ENCODE measurements at regions not wholly inside any gene's neighbourhood (a gene's known extent, or its start where the extent isn't known, plus 50 kb on each side); places are given as distances from the start of the nearest gene placed in this dataset.

- no peak for TF ChIP-seq EP300 (IDR thresholded peaks at IDR 0.05; ENCODE audit: low read depth)
- no peak for TF ChIP-seq CTCF (IDR thresholded peaks at IDR 0.05)
- no peak for TF ChIP-seq POLR2AphosphoS5 (IDR thresholded peaks at IDR 0.05)
Observed at GRCh38 chr5:168165221-168165914, 126.1 kb upstream of the WWC1 start.

All from transverse colon (tissue), 4 donors.